ENCODE measurements at regions not wholly inside any gene's neighbourhood (a gene's known extent, or its start where the extent isn't known, plus 50 kb on each side); places are given as distances from the start of the nearest gene placed in this dataset.

DNA sequence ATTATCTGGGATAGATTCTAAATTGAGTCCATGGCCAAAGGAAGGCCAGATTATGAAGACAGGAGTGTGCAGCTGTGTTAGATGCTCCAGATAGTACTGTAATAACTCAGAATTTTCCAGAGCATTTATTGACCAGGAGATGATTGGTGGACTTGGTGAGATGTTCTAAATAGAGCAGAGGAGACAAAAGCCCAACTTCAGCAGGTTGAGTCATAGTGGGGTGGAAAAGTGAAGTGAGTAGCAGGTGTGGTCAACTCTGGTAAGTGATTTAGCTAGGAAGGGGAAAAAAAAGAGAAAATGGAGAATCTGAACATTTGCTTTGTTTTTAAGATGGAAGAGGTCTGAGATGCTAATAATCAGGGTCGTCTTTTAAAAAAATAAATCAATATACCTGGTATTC is 227.4 kb downstream of the TMEM200A start:
- H3K27ac ChIP-seq: no peak overlapping the region
- TF ChIP-seq ZFX (IDR thresholded peaks at IDR 0.05): no peak
- TF ChIP-seq CTCF (conservative IDR thresholded peaks at IDR 0.05): no peak

DNA sequence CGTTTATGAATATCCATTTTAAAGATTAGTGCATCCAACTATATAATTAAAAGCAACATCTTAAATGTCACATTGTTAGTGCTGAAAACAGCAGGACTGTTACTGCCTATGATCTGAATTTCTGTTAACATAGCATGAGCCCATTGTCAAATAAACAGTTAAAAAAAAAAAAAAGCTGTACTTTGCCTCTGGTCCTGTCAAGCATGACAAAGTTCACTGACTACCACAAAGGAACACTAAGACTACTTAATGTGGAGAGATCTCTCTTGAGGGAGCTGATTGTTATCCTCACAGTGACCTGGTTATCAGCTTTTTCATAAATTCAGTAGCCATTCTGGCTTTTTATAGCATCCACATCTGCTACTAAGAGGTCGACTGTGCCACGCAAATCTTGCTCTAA is 228.1 kb downstream of the TMEM200A start:
- no peak overlapping the region for H3K27ac ChIP-seq
- no peak for TF ChIP-seq CTCF (conservative IDR thresholded peaks at IDR 0.05)
- no peak for TF ChIP-seq ZFX (IDR thresholded peaks at IDR 0.05)

DNA sequence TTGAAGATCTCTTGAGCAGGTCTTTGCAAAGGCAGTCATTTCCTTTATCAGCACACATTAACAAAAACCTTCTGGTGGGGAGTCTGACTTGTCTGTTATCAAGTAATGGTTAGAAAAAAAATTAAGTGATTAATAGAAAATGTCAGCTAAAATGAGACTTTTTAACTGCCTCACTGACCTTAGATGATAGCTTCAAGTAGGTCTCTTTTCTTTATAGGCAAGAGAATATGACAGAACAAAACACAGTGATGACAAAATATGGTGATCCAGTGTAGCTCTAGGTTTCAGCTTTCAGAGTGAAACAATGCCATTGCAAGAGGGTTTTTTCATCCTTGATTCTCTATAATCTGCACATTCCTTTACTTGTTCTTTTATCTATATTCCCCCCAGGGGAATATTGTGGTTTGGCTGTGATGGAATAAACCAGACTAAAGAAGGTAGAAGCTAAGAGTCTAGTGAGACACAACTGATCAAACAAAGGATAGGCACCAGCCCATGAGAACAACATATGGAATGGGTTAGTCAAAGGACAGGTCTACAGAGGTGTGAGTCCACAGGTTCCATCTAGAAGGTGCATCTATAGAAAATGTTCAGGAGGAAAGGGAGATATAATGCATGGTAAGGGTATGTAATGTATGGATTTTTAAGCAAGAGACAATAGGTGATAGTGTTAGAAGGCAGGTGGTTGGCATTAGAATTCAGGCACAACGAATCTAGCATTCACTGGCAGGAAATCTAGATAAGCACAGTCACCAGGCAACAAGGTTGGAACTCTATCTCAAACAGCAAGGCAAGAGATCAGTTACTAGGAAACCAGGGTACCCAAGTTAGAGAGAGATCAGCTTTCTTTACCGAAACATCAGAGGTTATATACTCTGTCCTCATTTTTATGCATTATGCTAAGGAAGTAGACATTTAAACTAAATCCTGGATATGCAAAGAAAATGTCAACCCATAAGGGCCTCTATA is 228.9 kb upstream of the SMLR1 start:
- TF ChIP-seq ZFX (IDR thresholded peaks at IDR 0.05) (no peak), CTCF (conservative IDR thresholded peaks at IDR 0.05) (no peak)
- H3K27ac ChIP-seq: no peak overlapping the region

DNA sequence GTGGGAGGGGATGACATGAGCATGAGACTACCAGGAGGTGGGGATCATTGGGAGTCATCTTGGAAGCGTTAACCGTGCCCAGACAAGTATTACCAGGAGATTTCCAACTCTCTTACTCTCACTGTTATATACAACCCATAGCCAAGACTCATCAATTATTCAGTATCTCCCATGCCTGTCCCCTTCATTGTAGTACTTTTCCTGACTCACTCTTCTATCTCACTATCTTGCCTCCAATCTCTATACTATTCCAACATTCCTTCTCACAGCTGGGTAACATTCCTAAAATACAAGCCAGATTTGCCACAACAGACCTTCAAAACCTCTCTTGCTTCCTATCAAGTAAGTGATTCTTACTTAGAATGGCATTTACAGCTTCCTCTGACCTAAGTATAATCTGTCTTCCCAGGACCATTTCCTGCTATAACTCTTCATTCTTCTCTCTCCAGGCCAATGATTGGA is 226.3 kb upstream of the SMLR1 start:
- H3K27ac ChIP-seq: no peak overlapping the region
- no peak for TF ChIP-seq CTCF (conservative IDR thresholded peaks at IDR 0.05)
- TF ChIP-seq ZFX (IDR thresholded peaks at IDR 0.05): no peak

- TF ChIP-seq ZFX (IDR thresholded peaks at IDR 0.05) (no peak), CTCF (conservative IDR thresholded peaks at IDR 0.05) (no peak)
- no peak overlapping the region for H3K27ac ChIP-seq
Observed at GRCh38 chr6:130602151-130602770, 224.9 kb upstream of the SMLR1 start.

- H3K27ac ChIP-seq: no peak overlapping the region
- TF ChIP-seq CTCF (conservative IDR thresholded peaks at IDR 0.05) (no peak), ZFX (IDR thresholded peaks at IDR 0.05) (no peak)
Observed at GRCh38 chr6:130603391-130603790, 223.8 kb upstream of the SMLR1 start.

DNA sequence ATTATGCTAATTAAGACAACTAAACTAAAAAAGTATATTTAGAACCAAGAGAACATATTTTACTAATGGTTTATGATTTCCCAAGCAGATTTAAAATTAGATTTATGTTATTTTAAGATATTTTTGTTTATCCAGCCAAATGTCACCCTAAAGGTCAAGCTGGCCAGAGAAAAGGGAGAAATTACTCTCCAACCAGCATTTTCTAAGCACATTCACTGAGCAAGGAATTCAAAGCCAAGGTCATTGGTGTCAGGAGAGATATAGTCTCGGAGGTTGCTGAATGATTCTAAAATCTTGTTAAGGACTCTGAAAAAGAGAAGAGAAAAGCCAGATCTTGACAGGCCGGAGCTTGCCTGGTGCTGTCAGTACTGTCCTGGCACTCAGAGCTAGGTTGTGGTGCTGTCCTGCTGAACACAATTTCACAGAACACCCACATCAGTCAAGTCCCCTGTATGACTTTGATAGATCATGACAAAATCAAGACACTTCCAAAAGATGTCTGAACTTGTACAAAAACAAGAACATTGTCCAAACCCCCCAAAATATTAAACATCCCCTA is 222.3 kb upstream of the SMLR1 start:
- H3K27ac ChIP-seq: no peak overlapping the region
- no peak for TF ChIP-seq ZFX (IDR thresholded peaks at IDR 0.05)
- TF ChIP-seq CTCF (conservative IDR thresholded peaks at IDR 0.05): no peak

Data from C4-2B (cell line).